ENCODE measurements at regions not wholly inside any gene's neighbourhood (a gene's known extent, or its start where the extent isn't known, plus 50 kb on each side); places are given as distances from the start of the nearest gene placed in this dataset.
A peak's percentile ranks its signal among the peaks of the same experiment; 100 is the strongest.

DNA sequence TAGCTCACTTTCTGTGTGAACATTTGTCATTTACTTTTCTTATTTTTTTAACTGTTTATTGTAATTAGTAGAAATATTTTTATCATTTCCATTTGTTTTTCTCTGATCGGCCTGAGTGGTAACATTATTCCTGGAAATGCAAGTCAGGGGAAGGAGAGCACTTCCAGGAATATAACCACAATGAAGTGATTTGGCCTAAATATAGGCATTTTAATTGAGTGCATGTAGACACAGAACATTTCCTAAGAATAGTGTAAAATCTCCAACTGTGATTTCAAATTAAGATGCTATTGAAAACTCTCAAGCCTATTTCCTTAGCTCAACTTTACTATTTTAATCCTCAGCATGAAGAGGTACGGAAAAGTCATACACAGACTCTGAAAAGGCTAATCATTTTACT is 86.5 kb upstream of the SKAP2 start:
- no peak overlapping the region for H2BK12ac ChIP-seq (ENCODE audit: low read length)
- H3K23ac ChIP-seq (ENCODE audit: low read length) = no peak overlapping the region
- no peak overlapping the region for H2AFZ ChIP-seq (ENCODE audit: insufficient read depth, low read length, poor library complexity)
- no peak overlapping the region for H3K4me2 ChIP-seq (ENCODE audit: low read length)
- no peaks in the 10 kb centered on the region for H3K27me3 ChIP-seq (ENCODE audit: insufficient read depth, low read length)
- no peak overlapping the region for H4K12ac ChIP-seq (ENCODE audit: low read depth, low read length)
- no peak overlapping the region for H3K18ac ChIP-seq (ENCODE audit: low read length)
- H2BK5ac ChIP-seq (ENCODE audit: low read depth, low read length, poor library complexity) = no peak overlapping the region
- H2AK5ac ChIP-seq (ENCODE audit: low read length) = no peak overlapping the region
- H3K4ac ChIP-seq (ENCODE audit: low read depth, low read length) = no peak overlapping the region
- H4K8ac ChIP-seq (ENCODE audit: low read depth, low read length) = no peak overlapping the region
- H3K36me3 ChIP-seq (ENCODE audit: control insufficient read depth in 1 of 2, insufficient read depth in 2 of 2, low read length in 2 of 2) = no peaks in the 10 kb centered on the region
- H3K9ac ChIP-seq (ENCODE audit: low read length) = no peak overlapping the region
- H3K4me1 ChIP-seq (ENCODE audit: control insufficient read depth in 1 of 2, insufficient read depth in 2 of 2, low read length in 2 of 2) = peaks cover 0 to 2% of the 10 kb centered on the region in 2 experiments
- no peaks in the 10 kb centered on the region for H3K9me3 ChIP-seq (ENCODE audit: insufficient read depth, low read depth, low read length)
- H3K14ac ChIP-seq (ENCODE audit: low read length) = no peak overlapping the region
- H3K27ac ChIP-seq (ENCODE audit: low read depth, low read length) = no peak overlapping the region
- no peak overlapping the region for H2BK120ac ChIP-seq (ENCODE audit: insufficient read depth, low read length, poor library complexity)
- H3K79me2 ChIP-seq (ENCODE audit: control insufficient read depth, insufficient read depth, low read length, poor library complexity) = no peaks in the 10 kb centered on the region
- H3K79me1 ChIP-seq (ENCODE audit: low read length) = no peaks in the 10 kb centered on the region
- no peak overlapping the region for H4K91ac ChIP-seq (ENCODE audit: low read depth, low read length)
- no CpG with 5 or more reads among the region's 2 CpGs for WGBS (ENCODE audit: extremely low coverage, insufficient coverage, insufficient read length)
- no peak overlapping the region for H3K4me3 ChIP-seq (ENCODE audit: low read depth, low read length)
- DNase-seq = no peak

DNA sequence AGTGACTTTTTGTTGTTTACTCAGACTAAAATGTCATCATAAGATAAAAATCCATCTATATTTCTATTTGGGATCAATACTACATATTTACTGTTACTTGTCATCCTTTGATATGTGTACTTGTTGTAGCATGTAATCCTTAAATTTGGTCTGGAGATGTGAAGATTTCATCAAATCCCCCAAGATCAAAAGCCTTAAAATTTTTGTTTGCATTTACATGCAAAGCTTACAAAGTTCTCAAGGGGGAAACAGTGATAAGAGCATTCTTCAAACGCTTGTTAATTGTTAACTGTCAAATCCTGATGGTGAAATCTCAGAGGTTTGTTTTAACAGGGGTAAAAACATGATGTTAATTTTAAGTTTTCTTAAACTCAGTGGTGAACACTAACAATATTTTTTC is 84.9 kb upstream of the SKAP2 start:
- H3K4ac ChIP-seq (ENCODE audit: low read depth, low read length) = no peak overlapping the region
- H2AK5ac ChIP-seq (ENCODE audit: low read length) = no peak overlapping the region
- H3K79me2 ChIP-seq (ENCODE audit: control insufficient read depth, insufficient read depth, low read length, poor library complexity) = no peaks in the 10 kb centered on the region
- no peaks in the 10 kb centered on the region for H3K36me3 ChIP-seq (ENCODE audit: control insufficient read depth in 1 of 2, insufficient read depth in 2 of 2, low read length in 2 of 2)
- H3K18ac ChIP-seq (ENCODE audit: low read length) = no peak overlapping the region
- H3K4me3 ChIP-seq (ENCODE audit: low read depth, low read length) = no peak overlapping the region
- H3K9me3 ChIP-seq (ENCODE audit: insufficient read depth, low read depth, low read length) = no peaks in the 10 kb centered on the region
- no peak overlapping the region for H3K23ac ChIP-seq (ENCODE audit: low read length)
- H2AFZ ChIP-seq (ENCODE audit: insufficient read depth, low read length, poor library complexity) = no peak overlapping the region
- no CpG with 5 or more reads among the region's 1 CpG for WGBS (ENCODE audit: extremely low coverage, insufficient coverage, insufficient read length)
- no peaks in the 10 kb centered on the region for H3K79me1 ChIP-seq (ENCODE audit: low read length)
- H2BK5ac ChIP-seq (ENCODE audit: low read depth, low read length, poor library complexity) = no peak overlapping the region
- H4K12ac ChIP-seq (ENCODE audit: low read depth, low read length) = no peak overlapping the region
- H2BK120ac ChIP-seq (ENCODE audit: insufficient read depth, low read length, poor library complexity) = no peak overlapping the region
- no peak for DNase-seq
- H4K91ac ChIP-seq (ENCODE audit: low read depth, low read length) = no peak overlapping the region
- H3K9ac ChIP-seq (ENCODE audit: low read length) = no peak overlapping the region
- H3K27me3 ChIP-seq (ENCODE audit: insufficient read depth, low read length) = no peaks in the 10 kb centered on the region
- no peak overlapping the region for H3K27ac ChIP-seq (ENCODE audit: low read depth, low read length)
- H3K4me1 ChIP-seq (ENCODE audit: control insufficient read depth in 1 of 2, insufficient read depth in 2 of 2, low read length in 2 of 2) = peaks cover 0 to 2% of the 10 kb centered on the region in 2 experiments
- no peak overlapping the region for H2BK12ac ChIP-seq (ENCODE audit: low read length)
- no peak overlapping the region for H3K14ac ChIP-seq (ENCODE audit: low read length)
- no peak overlapping the region for H4K8ac ChIP-seq (ENCODE audit: low read depth, low read length)
- H3K4me2 ChIP-seq (ENCODE audit: low read length) = no peak overlapping the region

DNA sequence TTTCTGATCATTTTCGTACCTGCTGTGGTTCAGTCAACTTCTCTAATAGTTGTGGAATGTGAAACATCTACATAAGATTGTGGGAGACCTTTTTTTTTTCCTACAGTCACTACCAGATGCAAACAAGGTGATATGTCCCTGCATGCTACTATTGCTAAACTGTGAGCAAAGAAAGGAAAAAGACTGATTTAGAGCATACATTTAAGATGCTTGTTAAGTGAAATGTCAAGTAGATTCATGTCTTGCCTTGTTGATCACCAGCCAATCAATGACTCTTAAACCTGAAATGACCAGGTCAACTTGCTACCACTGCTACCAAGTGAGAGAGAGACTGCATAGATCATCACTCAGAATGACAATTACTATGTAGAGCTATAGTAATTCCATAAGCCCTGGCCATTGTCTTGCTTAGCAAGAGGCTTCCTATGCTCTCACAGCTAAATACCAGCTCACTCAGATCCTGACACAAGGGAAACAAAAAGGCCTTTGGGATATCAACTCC is 84.3 kb upstream of the SKAP2 start:
- H3K27ac ChIP-seq (ENCODE audit: low read depth, low read length) = peak overlapping the region; percentile 50
- H3K36me3 ChIP-seq (ENCODE audit: control insufficient read depth in 1 of 2, insufficient read depth in 2 of 2, low read length in 2 of 2) = no peaks in the 10 kb centered on the region
- no peak overlapping the region for H4K8ac ChIP-seq (ENCODE audit: low read depth, low read length)
- H3K4ac ChIP-seq (ENCODE audit: low read depth, low read length) = no peak overlapping the region
- H3K9me3 ChIP-seq (ENCODE audit: insufficient read depth, low read depth, low read length) = no peaks in the 10 kb centered on the region
- no peak overlapping the region for H2AK5ac ChIP-seq (ENCODE audit: low read length)
- H3K9ac ChIP-seq (ENCODE audit: low read length) = no peak overlapping the region
- DNase-seq = no peak
- H3K23ac ChIP-seq (ENCODE audit: low read length) = no peak overlapping the region
- H3K14ac ChIP-seq (ENCODE audit: low read length) = no peak overlapping the region
- no peak overlapping the region for H3K4me2 ChIP-seq (ENCODE audit: low read length)
- no peak overlapping the region for H2AFZ ChIP-seq (ENCODE audit: insufficient read depth, low read length, poor library complexity)
- H4K12ac ChIP-seq (ENCODE audit: low read depth, low read length) = no peak overlapping the region
- no peak overlapping the region for H3K18ac ChIP-seq (ENCODE audit: low read length)
- H4K91ac ChIP-seq (ENCODE audit: low read depth, low read length) = no peak overlapping the region
- no peaks in the 10 kb centered on the region for H3K27me3 ChIP-seq (ENCODE audit: insufficient read depth, low read length)
- H3K4me1 ChIP-seq (ENCODE audit: control insufficient read depth in 1 of 2, insufficient read depth in 2 of 2, low read length in 2 of 2) = peaks cover 0 to 2% of the 10 kb centered on the region in 2 experiments
- no peaks in the 10 kb centered on the region for H3K79me2 ChIP-seq (ENCODE audit: control insufficient read depth, insufficient read depth, low read length, poor library complexity)
- no peak overlapping the region for H2BK5ac ChIP-seq (ENCODE audit: low read depth, low read length, poor library complexity)
- no CpG with 5 or more reads among the region's 1 CpG for WGBS (ENCODE audit: extremely low coverage, insufficient coverage, insufficient read length)
- no peak overlapping the region for H3K4me3 ChIP-seq (ENCODE audit: low read depth, low read length)
- H2BK120ac ChIP-seq (ENCODE audit: insufficient read depth, low read length, poor library complexity) = no peak overlapping the region
- H3K79me1 ChIP-seq (ENCODE audit: low read length) = no peaks in the 10 kb centered on the region
- H2BK12ac ChIP-seq (ENCODE audit: low read length) = no peak overlapping the region

DNA sequence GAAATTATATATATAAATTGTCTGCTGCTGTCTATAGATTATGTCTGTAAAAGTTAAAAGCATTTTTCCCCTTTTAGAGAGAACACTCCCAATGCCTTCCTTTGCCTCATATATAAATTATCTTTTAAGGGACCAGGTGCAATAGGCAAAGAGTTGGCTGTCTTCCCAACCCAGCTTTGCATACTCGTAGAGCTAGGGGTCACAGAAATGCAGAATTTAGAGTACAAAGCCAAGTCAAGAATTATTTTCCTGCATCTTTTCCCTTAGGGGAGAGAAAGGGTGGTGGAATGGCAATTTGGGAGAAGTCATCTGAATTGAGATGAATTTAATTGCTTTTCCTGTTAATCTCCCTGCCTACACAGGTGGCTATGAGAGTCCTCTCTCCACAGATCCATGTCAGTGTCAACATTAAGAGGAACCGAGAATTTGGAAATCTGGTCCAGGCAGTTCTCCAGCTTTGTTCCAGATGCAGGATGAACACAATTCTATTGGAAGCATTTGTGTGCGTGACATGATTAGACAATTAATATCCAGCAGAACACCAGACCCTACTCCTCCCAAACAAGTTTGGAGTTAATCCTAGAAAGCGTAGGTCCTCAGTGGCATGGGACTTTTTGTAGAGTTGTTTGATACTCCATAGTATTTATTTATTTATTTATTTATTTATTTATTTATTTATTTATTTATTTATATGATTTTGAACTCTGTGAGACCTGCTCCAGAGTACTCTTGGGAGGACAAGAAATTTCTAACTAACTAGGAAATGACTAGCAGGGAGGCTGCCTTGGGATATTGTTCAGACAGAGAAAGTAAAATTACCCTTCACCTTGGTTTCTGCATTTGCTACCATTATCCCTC is 80.3 kb upstream of the SKAP2 start:
- no peak overlapping the region for H3K4me2 ChIP-seq (ENCODE audit: low read length)
- no peak overlapping the region for H2AK5ac ChIP-seq (ENCODE audit: low read length)
- H4K8ac ChIP-seq (ENCODE audit: low read depth, low read length) = no peak overlapping the region
- no peak overlapping the region for H2BK5ac ChIP-seq (ENCODE audit: low read depth, low read length, poor library complexity)
- no peak overlapping the region for H3K14ac ChIP-seq (ENCODE audit: low read length)
- DNase-seq = no peak
- no peak overlapping the region for H4K12ac ChIP-seq (ENCODE audit: low read depth, low read length)
- H3K27ac ChIP-seq (ENCODE audit: low read depth, low read length) = no peak overlapping the region
- H4K91ac ChIP-seq (ENCODE audit: low read depth, low read length) = no peak overlapping the region
- no peaks in the 10 kb centered on the region for H3K27me3 ChIP-seq (ENCODE audit: insufficient read depth, low read length)
- H3K4me3 ChIP-seq (ENCODE audit: low read depth, low read length) = no peak overlapping the region
- H3K4ac ChIP-seq (ENCODE audit: low read depth, low read length) = no peak overlapping the region
- no peaks in the 10 kb centered on the region for H3K79me1 ChIP-seq (ENCODE audit: low read length)
- no peak overlapping the region for H2BK12ac ChIP-seq (ENCODE audit: low read length)
- H3K4me1 ChIP-seq (ENCODE audit: control insufficient read depth in 1 of 2, insufficient read depth in 2 of 2, low read length in 2 of 2) = peaks cover 0 to 2% of the 10 kb centered on the region in 2 experiments
- no peak overlapping the region for H3K18ac ChIP-seq (ENCODE audit: low read length)
- no peak overlapping the region for H2AFZ ChIP-seq (ENCODE audit: insufficient read depth, low read length, poor library complexity)
- H3K9ac ChIP-seq (ENCODE audit: low read length) = no peak overlapping the region
- no CpG with 5 or more reads among the region's 4 CpGs for WGBS (ENCODE audit: extremely low coverage, insufficient coverage, insufficient read length)
- no peaks in the 10 kb centered on the region for H3K9me3 ChIP-seq (ENCODE audit: insufficient read depth, low read depth, low read length)
- no peak overlapping the region for H3K23ac ChIP-seq (ENCODE audit: low read length)
- no peaks in the 10 kb centered on the region for H3K79me2 ChIP-seq (ENCODE audit: control insufficient read depth, insufficient read depth, low read length, poor library complexity)
- no peak overlapping the region for H2BK120ac ChIP-seq (ENCODE audit: insufficient read depth, low read length, poor library complexity)
- no peaks in the 10 kb centered on the region for H3K36me3 ChIP-seq (ENCODE audit: control insufficient read depth in 1 of 2, insufficient read depth in 2 of 2, low read length in 2 of 2)

Measured in trophoblast cell (in vitro differentiated cells and primary cell).